ENCODE measurements at regions not wholly inside any gene's neighbourhood (a gene's known extent, or its start where the extent isn't known, plus 50 kb on each side); places are given as distances from the start of the nearest gene placed in this dataset.

- TF ChIP-seq MYBL2 (CRISPR knock-in tag; IDR thresholded peaks at IDR 0.05) = no peak
- no peak for TF ChIP-seq USF2 (CRISPR knock-in tag; IDR thresholded peaks at IDR 0.05)
- no peak for TF ChIP-seq AR (CRISPR knock-in tag; IDR thresholded peaks at IDR 0.05)
- TF ChIP-seq ATF3 (CRISPR knock-in tag; conservative IDR thresholded peaks at IDR 0.05) = no peak
- no peak for TF ChIP-seq IRF1 (CRISPR knock-in tag; IDR thresholded peaks at IDR 0.05)
- TF ChIP-seq AFF4 (CRISPR knock-in tag; IDR thresholded peaks at IDR 0.05; ENCODE audit: borderline replicate concordance) = no peak
- no peak for TF ChIP-seq ZBTB21 (CRISPR knock-in tag; IDR thresholded peaks at IDR 0.05; ENCODE audit: borderline replicate concordance)
- no peak for TF ChIP-seq ESRRA (CRISPR knock-in tag; IDR thresholded peaks at IDR 0.05; ENCODE audit: borderline replicate concordance)
- no peak for TF ChIP-seq HMGA2 (CRISPR knock-in tag; IDR thresholded peaks at IDR 0.05)
- no peak for TF ChIP-seq KAT7 (CRISPR knock-in tag; IDR thresholded peaks at IDR 0.05; ENCODE audit: borderline replicate concordance)
- TF ChIP-seq OVOL2 (CRISPR knock-in tag; IDR thresholded peaks at IDR 0.05; ENCODE audit: borderline replicate concordance) = no peak
- TF ChIP-seq ZNF263 (CRISPR knock-in tag; IDR thresholded peaks at IDR 0.05; ENCODE audit: low read depth) = no peak
- no peak for TF ChIP-seq SOX15 (CRISPR knock-in tag; IDR thresholded peaks at IDR 0.05)
- TF ChIP-seq SMAD3 (CRISPR knock-in tag; IDR thresholded peaks at IDR 0.05; ENCODE audit: borderline replicate concordance) = no peak
- no peak for TF ChIP-seq ZNF121 (CRISPR knock-in tag; IDR thresholded peaks at IDR 0.05)
- TF ChIP-seq GABPB1 (CRISPR knock-in tag; IDR thresholded peaks at IDR 0.05) = no peak
- no peak for TF ChIP-seq NFYB (CRISPR knock-in tag; conservative IDR thresholded peaks at IDR 0.05; ENCODE audit: low read depth)
- no peak for TF ChIP-seq NR3C1 (CRISPR knock-in tag; conservative IDR thresholded peaks at IDR 0.05; ENCODE audit: low read depth)
- no peak for TF ChIP-seq CTCF (IDR thresholded peaks at IDR 0.05)
- CTCF ChIA-PET = interaction anchor here (1.3 kb wide), 1 partner anchor 452 kb away, joined by 3 read pairs; no protein-coding TSS in a partner anchor
- Mint-ChIP-seq H3K9me3 (no peaks in the 10 kb centered on the region), H3K4me3 (no peak overlapping the region), H3K27ac (no peak overlapping the region), H3K36me3 (no peaks in the 10 kb centered on the region), H3K4me1 (peaks cover 34% of the 10 kb centered on the region), H3K27me3 (ENCODE audit: low read depth) (no peaks in the 10 kb centered on the region)
- DNase-seq (ENCODE audit: low spot score) (no peak), ATAC-seq (no peak)
- POLR2A ChIA-PET = interaction anchor here (0.5 kb wide), 1 partner anchor 355 kb away, joined by 8 read pairs; no protein-coding TSS in a partner anchor
Observed at GRCh38 chr9:95788521-95788991, 86.9 kb upstream of the ERCC6L2 start.

All from WTC11 (cell line).